HG03060 (cell line): ENCODE measurements at regions not wholly inside any gene's neighbourhood (a gene's known extent, or its start where the extent isn't known, plus 50 kb on each side); places are given as distances from the start of the nearest gene placed in this dataset.
"Not testable (repeated sequence)": the region's sequence is repeated elsewhere in the genome, so short reads cannot be mapped to it uniquely, and the experiment has no call there.

Experiments used
- ATAC-seq: cut with Tn5 transposase; IDR thresholded peaks from one replicate; pipeline ENCODE4 v1.9.1; 2021; ENCODE audit warnings: low read depth, moderate number of reproducible peaks; ENCODE audit not compliant: unreplicated experiment

- no peak for ATAC-seq
Observed at GRCh38 chr14:21910260-21910659, 236.6 kb upstream of the OR4E1 start.

- no peak for ATAC-seq
Observed at GRCh38 chr14:21902561-21903181, 229.1 kb upstream of the OR4E1 start.

GRCh38 chr14:21894898-21895194, 221.2 kb upstream of the OR4E1 start:
- not testable (repeated sequence) for ATAC-seq

GRCh38 chr14:21894003-21894897, 220.6 kb upstream of the OR4E1 start:
- ATAC-seq: no peak

GRCh38 chr14:21891921-21892320, 218.3 kb upstream of the OR4E1 start:
- ATAC-seq: no peak

GRCh38 chr14:21884995-21885394, 211.4 kb upstream of the OR4E1 start:
- ATAC-seq: no peak

GRCh38 chr14:21882226-21882625, 208.6 kb upstream of the OR4E1 start:
- no peak for ATAC-seq

- no peak for ATAC-seq
Observed at GRCh38 chr14:21880918-21881317, 207.3 kb upstream of the OR4E1 start.

- ATAC-seq: no peak
Observed at GRCh38 chr14:21875791-21876190, 202.2 kb upstream of the OR4E1 start.

GRCh38 chr14:21874946-21875345, 201.3 kb upstream of the OR4E1 start:
- no peak for ATAC-seq

- ATAC-seq: no peak
Observed at GRCh38 chr14:21874167-21874566, 200.5 kb upstream of the OR4E1 start.

GRCh38 chr14:21868442-21869046, 194.9 kb upstream of the OR4E1 start:
- peak; percentile 55 for ATAC-seq

GRCh38 chr14:21867541-21867940, 193.9 kb upstream of the OR4E1 start:
- ATAC-seq: no peak

- ATAC-seq: no peak
Observed at GRCh38 chr14:21866479-21866878, 192.9 kb upstream of the OR4E1 start.

- no peak for ATAC-seq
Observed at GRCh38 chr14:21863289-21863688, 189.7 kb upstream of the OR4E1 start.

- no peak for ATAC-seq
Observed at GRCh38 chr14:21861153-21861552, 187.5 kb upstream of the OR4E1 start.

- no peak for ATAC-seq
Observed at GRCh38 chr14:21860172-21860571, 186.6 kb upstream of the OR4E1 start.

- ATAC-seq: no peak
Observed at GRCh38 chr14:21852775-21853174, 179.2 kb upstream of the OR4E1 start.

GRCh38 chr14:21852061-21852664, 178.5 kb upstream of the OR4E1 start:
- no peak for ATAC-seq

- ATAC-seq: not testable (repeated sequence)
Observed at GRCh38 chr14:21846902-21847301, 173.3 kb upstream of the OR4E1 start.

GRCh38 chr14:21846227-21846885, 172.7 kb upstream of the OR4E1 start:
- no peak for ATAC-seq
